GM12878 (cell line): ENCODE measurements at regions not wholly inside any gene's neighbourhood (a gene's known extent, or its start where the extent isn't known, plus 50 kb on each side); places are given as distances from the start of the nearest gene placed in this dataset.

Source experiments
- ATAC-seq: fragments of 200-7000 bp; cut with Tn5 transposase; 3 replicates; pipeline ENCODE4 v1.9.1; 2020; ENCODE audit warnings: mild to moderate bottlenecking, moderate library complexity
- BruUV-seq: library from RNA; stranded (reverse); fragments of 400-500 nt; replicated peaks from 2 replicates; lab custom pipeline; 2021; lab: Mats Ljungman, UMichigan
- CTCF ChIA-PET: fragments of 300-600 bp; sonication (Branson Sonifier 250); formaldehyde crosslinking; extraction: SDS; loops from one replicate; lab custom pipeline; 2021; ENCODE audit warnings: inconsistent platforms; lab: Yijun Ruan, JAX
- POLR2A ChIA-PET: fragments of 350-600 bp; formaldehyde crosslinking; extraction: SDS; loops from one replicate; lab custom pipeline; 2021; ENCODE audit warnings: inconsistent platforms; lab: Charles Lee
- RAD21 ChIA-PET: fragments of 300-600 bp; sonication (Branson Sonifier 250); formaldehyde crosslinking; loops from one replicate; lab custom pipeline; 2023; ENCODE audit warnings: antibody characterized with exemption; ENCODE audit not compliant: unreplicated experiment; lab: Charles Lee
- SMC1A ChIA-PET: fragments of 300-600 bp; sonication (Branson Sonifier 250); formaldehyde crosslinking; loops from one replicate; lab custom pipeline; 2023; ENCODE audit not compliant: unreplicated experiment, uncharacterized antibody; lab: Charles Lee
- DNase-seq: peaks from one replicate; pipeline ENCODE4 v3.0.0-alpha.2; 2011; ENCODE audit warnings: low read depth, low spot score
- FAIRE-seq: peaks from 3 replicates; lab custom pipeline; 2011; peaks lifted over from hg19 to GRCh38; lab: Jason Lieb, UNC
- H2AFZ ChIP-seq: 2 replicates; pipeline ENCODE4 v1.6.0; 2011; ENCODE audit warnings: low read depth, low read length, control low read depth; ENCODE audit not compliant: control insufficient read depth
- H3K27ac ChIP-seq: 2 replicates; pipeline ENCODE4 v1.5.1; 2011; ENCODE audit warnings: control low read depth; ENCODE audit not compliant: control insufficient read depth, insufficient read depth
- H3K27me3 ChIP-seq, 2 experiments: replicated peaks in 1 of 2; 2 replicates each; pipeline versions ENCODE4 v1.6.0 to v1.6.1; 2011; ENCODE audit warnings: low read length in 1 of 2; ENCODE audit not compliant: control insufficient read depth in 2 of 2, insufficient read depth in 2 of 2
- H3K36me3 ChIP-seq, 2 experiments: 2 replicates each; pipeline ENCODE4 v1.5.1; 2011; ENCODE audit warnings: low read length in 1 of 2; ENCODE audit not compliant: control insufficient read depth in 2 of 2, insufficient read depth in 2 of 2
- H3K4me1 ChIP-seq: 2 replicates; pipeline ENCODE4 v1.6.1; 2011; ENCODE audit warnings: mild to moderate bottlenecking, low read length, moderate library complexity, mixed read lengths; ENCODE audit not compliant: control insufficient read depth, insufficient read depth
- H3K4me2 ChIP-seq: 2 replicates; pipeline ENCODE4 v1.6.0; 2011; ENCODE audit warnings: control low read depth; ENCODE audit not compliant: control insufficient read depth, insufficient read depth
- H3K4me3 ChIP-seq: fragments of 200-600 bp; sonication (generic); 2 replicates; pipeline ENCODE4 v1.5.1; 2016
- H3K79me2 ChIP-seq: 2 replicates; pipeline ENCODE4 v1.6.0; 2011; ENCODE audit warnings: low read length; ENCODE audit not compliant: control insufficient read depth, insufficient read depth
- H3K9ac ChIP-seq: 2 replicates; pipeline ENCODE4 v1.8.0; 2011; ENCODE audit warnings: low read length, control low read depth, mixed read lengths; ENCODE audit not compliant: control insufficient read depth, insufficient read depth
- H3K9me3 ChIP-seq: replicated peaks from 3 replicates; pipeline ENCODE4 v1.5.1; 2011; ENCODE audit warnings: mild to moderate bottlenecking, low read length; ENCODE audit not compliant: control insufficient read depth, insufficient read depth
- H4K20me1 ChIP-seq: 2 replicates; pipeline ENCODE4 v1.6.0; 2011; ENCODE audit not compliant: control insufficient read depth, insufficient read depth
- EZH2 ChIP-seq: IDR thresholded peaks from 2 replicates; pipeline ENCODE4 v1.6.1; 2012; ENCODE audit warnings: low read depth, mild to moderate bottlenecking, control low read depth, inconsistent platforms, low read length, borderline replicate concordance; ENCODE audit not compliant: control insufficient read depth
- MTA3 ChIP-seq: IDR thresholded peaks from 2 replicates; pipeline ENCODE4 v1.6.1; 2012; ENCODE audit warnings: low read length, inconsistent platforms, borderline replicate concordance
- NFXL1 ChIP-seq: fragments of 450-650 bp; IDR thresholded peaks from 2 replicates; pipeline ENCODE4 v1.6.1; 2017; ENCODE audit warnings: antibody characterized with exemption, mild to moderate bottlenecking, borderline replicate concordance
- NR2C2 ChIP-seq: IDR thresholded peaks from 2 replicates; pipeline ENCODE4 v1.6.1; 2011; ENCODE audit warnings: borderline replicate concordance, low read depth; ENCODE audit not compliant: control insufficient read depth, insufficient read length
- POLR2AphosphoS5 ChIP-seq: IDR thresholded peaks from 2 replicates; pipeline ENCODE4 v1.6.1; 2011; ENCODE audit warnings: mild to moderate bottlenecking, low read length, inconsistent platforms
- SKIL ChIP-seq: fragments of 450-650 bp; IDR thresholded peaks from 2 replicates; pipeline ENCODE4 v1.6.1; 2017; ENCODE audit warnings: mild to moderate bottlenecking, low read depth, inconsistent platforms; ENCODE audit not compliant: poor library complexity, severe bottlenecking
- SREBF2 ChIP-seq: IDR thresholded peaks from 2 replicates; pipeline ENCODE4 v1.6.1; 2012; ENCODE audit warnings: mild to moderate bottlenecking, low read length
- SUPT20H ChIP-seq: IDR thresholded peaks from 2 replicates; pipeline ENCODE4 v1.6.1; 2011; ENCODE audit warnings: low read depth, mild to moderate bottlenecking, low read length, moderate library complexity, borderline replicate concordance; ENCODE audit not compliant: control insufficient read depth
- SUZ12 ChIP-seq: fragments of 200-600 bp; sonication (generic); IDR thresholded peaks from one replicate; pipeline ENCODE4 v1.6.1; 2018; ENCODE audit warnings: antibody characterized with exemption, mild to moderate bottlenecking; ENCODE audit not compliant: unreplicated experiment
- YBX1 ChIP-seq: fragments of 450-650 bp; IDR thresholded peaks from 2 replicates; pipeline ENCODE4 v1.6.1; 2016; ENCODE audit warnings: antibody characterized with exemption
- WGBS: methylation state at CpG from one replicate; pipeline ENCODE4 v1.1.6; 2016; ENCODE audit warnings: low lambda C conversion rate; ENCODE audit not compliant: insufficient replicate concordance, insufficient coverage; ENCODE audit errors: missing lambda C conversion rate; 5-methylcytosine and 5-hydroxymethylcytosine counted together
- in situ Hi-C: fragments of 300-500 bp; cut with MboI; formaldehyde crosslinking; loops from 9 replicates; pipeline ENCODE4 v1.14.3; 2018; ENCODE audit warnings: mixed read lengths
- intact Hi-C: fragments of 100-400 bp; cut with micrococcal nuclease; formaldehyde crosslinking; loops from one replicate; pipeline ENCODE4 v1.14.2; 2022; ENCODE audit not compliant: unreplicated experiment
- TF ChIP-seq, protein P1 (sequence below): IDR thresholded peaks from 2 replicates; pipeline ENCODE4 v1.6.1; 2011; ENCODE audit warnings: low read depth, mild to moderate bottlenecking, low read length, moderate library complexity, borderline replicate concordance; ENCODE audit errors: extremely low read depth
- TF ChIP-seq, protein P2 (sequence below): fragments of 450-650 bp; formaldehyde crosslinking; IDR thresholded peaks from 2 replicates; pipeline ENCODE4 v1.5.0; 2022; ENCODE audit warnings: mild to moderate bottlenecking, missing genetic modification characterization

- DNase-seq (no peak), ATAC-seq (no peak), FAIRE-seq (no peak)
- no peaks in the 10 kb centered on the region for H3K79me2 ChIP-seq
- no peak overlapping the region for H3K4me3 ChIP-seq
- H3K9ac ChIP-seq, result no peak overlapping the region
- TF ChIP-seq, protein P1, sequence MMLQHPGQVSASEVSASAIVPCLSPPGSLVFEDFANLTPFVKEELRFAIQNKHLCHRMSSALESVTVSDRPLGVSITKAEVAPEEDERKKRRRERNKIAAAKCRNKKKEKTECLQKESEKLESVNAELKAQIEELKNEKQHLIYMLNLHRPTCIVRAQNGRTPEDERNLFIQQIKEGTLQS, result no peak
- TF ChIP-seq POLR2AphosphoS5 (no peak), NFXL1 (no peak), SKIL (no peak), YBX1 (no peak)
- H3K4me2 ChIP-seq, result no peak overlapping the region
- CTCF ChIA-PET, result no interaction called here
- SMC1A ChIA-PET, result no interaction called here
- RAD21 ChIA-PET, result no interaction called here
- no peaks in the 10 kb centered on the region for H3K9me3 ChIP-seq
- no peaks in the 10 kb centered on the region for H3K27me3 ChIP-seq
- H2AFZ ChIP-seq, result no peak overlapping the region
- H4K20me1 ChIP-seq, result no peaks in the 10 kb centered on the region
- no peaks in the 10 kb centered on the region for H3K4me1 ChIP-seq
- H3K36me3 ChIP-seq, result no peaks in the 10 kb centered on the region
- intact Hi-C loops, result no loop called here
- POLR2A ChIA-PET, result no interaction called here
- in situ Hi-C loops, result no loop called here
- BruUV-seq, result no TSS peak
- no peak overlapping the region for H3K27ac ChIP-seq
These were observed 55.6 kb downstream of the C1QL2 start for GRCh38 chr2:119102964-119103363.

- 17% methylated on average over 1 of the region's 1 CpG for WGBS
- Histone ChIP-seq H3K4me2 (no peak overlapping the region), H3K27ac (no peak overlapping the region), H3K4me1 (no peaks in the 10 kb centered on the region), H3K9ac (no peak overlapping the region), H3K79me2 (no peaks in the 10 kb centered on the region), H4K20me1 (no peaks in the 10 kb centered on the region), H3K4me3 (no peak overlapping the region), H2AFZ (no peak overlapping the region), H3K9me3 (no peaks in the 10 kb centered on the region), H3K27me3 (peaks cover 0 to 3% of the 10 kb centered on the region in 2 experiments; a peak in 2 of 4 replicates), H3K36me3 (no peaks in the 10 kb centered on the region)
- in situ Hi-C loops (no loop called here), intact Hi-C loops (no loop called here)
- ChIA-PET POLR2A (no interaction called here), SMC1A (no interaction called here), RAD21 (no interaction called here), CTCF (no interaction called here)
- DNase-seq (no peak), ATAC-seq (no peak), FAIRE-seq (no peak)
- no TSS peak for BruUV-seq
- TF ChIP-seq NR2C2, result no peak
- no peak for TF ChIP-seq SUZ12
- TF ChIP-seq SUPT20H, result no peak
- TF ChIP-seq, protein P2, sequence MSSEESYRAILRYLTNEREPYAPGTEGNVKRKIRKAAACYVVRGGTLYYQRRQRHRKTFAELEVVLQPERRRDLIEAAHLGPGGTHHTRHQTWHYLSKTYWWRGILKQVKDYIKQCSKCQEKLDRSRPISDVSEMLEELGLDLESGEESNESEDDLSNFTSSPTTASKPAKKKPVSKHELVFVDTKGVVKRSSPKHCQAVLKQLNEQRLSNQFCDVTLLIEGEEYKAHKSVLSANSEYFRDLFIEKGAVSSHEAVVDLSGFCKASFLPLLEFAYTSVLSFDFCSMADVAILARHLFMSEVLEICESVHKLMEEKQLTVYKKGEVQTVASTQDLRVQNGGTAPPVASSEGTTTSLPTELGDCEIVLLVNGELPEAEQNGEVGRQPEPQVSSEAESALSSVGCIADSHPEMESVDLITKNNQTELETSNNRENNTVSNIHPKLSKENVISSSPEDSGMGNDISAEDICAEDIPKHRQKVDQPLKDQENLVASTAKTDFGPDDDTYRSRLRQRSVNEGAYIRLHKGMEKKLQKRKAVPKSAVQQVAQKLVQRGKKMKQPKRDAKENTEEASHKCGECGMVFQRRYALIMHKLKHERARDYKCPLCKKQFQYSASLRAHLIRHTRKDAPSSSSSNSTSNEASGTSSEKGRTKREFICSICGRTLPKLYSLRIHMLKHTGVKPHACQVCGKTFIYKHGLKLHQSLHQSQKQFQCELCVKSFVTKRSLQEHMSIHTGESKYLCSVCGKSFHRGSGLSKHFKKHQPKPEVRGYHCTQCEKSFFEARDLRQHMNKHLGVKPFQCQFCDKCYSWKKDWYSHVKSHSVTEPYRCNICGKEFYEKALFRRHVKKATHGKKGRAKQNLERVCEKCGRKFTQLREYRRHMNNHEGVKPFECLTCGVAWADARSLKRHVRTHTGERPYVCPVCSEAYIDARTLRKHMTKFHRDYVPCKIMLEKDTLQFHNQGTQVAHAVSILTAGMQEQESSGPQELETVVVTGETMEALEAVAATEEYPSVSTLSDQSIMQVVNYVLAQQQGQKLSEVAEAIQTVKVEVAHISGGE, result no peak
- no peak for TF ChIP-seq NFXL1
- no peak for TF ChIP-seq EZH2
- no peak for TF ChIP-seq MTA3
- TF ChIP-seq SREBF2, result no peak
These were observed 70.1 kb downstream of the C1QL2 start for GRCh38 chr2:119088416-119088815.
